Kidney capillary endothelial cell (primary cell): ENCODE measurements at regions not wholly inside any gene's neighbourhood (a gene's known extent, or its start where the extent isn't known, plus 50 kb on each side); places are given as distances from the start of the nearest gene placed in this dataset.

ENCODE experiments used
- DNase-seq: peaks from one replicate; pipeline ENCODE4 v3.0.0-alpha.2; 2018; ENCODE audit warnings: low spot score

GRCh38 chr12:90398285-90398836 lies 556.6 kb downstream of the CCER1 start:
- DNase-seq = no peak

DNA sequence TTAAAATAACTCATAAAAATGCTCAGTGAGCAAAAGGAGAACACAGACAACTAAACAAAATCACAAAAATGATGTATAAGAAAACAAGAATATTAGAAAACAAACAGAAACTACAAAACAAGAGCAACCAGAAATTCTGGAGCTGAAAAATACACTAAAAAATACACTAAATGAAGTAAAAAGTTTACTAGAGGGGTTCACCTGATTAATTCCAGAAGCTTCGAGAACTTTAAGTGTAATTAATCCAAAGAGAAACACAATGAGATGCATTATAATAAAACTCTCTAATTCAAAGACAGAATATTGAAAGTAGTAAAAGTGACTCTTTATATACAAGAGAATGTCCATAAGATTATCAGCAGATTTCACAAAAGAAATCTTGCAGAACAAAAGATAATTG lies 558.4 kb downstream of the CCER1 start:
- no peak for DNase-seq

GRCh38 chr12:90393652-90394051 lies 561.3 kb downstream of the CCER1 start:
- DNase-seq = no peak

GRCh38 chr12:90393089-90393488 lies 561.9 kb downstream of the CCER1 start:
- DNase-seq = no peak

DNA sequence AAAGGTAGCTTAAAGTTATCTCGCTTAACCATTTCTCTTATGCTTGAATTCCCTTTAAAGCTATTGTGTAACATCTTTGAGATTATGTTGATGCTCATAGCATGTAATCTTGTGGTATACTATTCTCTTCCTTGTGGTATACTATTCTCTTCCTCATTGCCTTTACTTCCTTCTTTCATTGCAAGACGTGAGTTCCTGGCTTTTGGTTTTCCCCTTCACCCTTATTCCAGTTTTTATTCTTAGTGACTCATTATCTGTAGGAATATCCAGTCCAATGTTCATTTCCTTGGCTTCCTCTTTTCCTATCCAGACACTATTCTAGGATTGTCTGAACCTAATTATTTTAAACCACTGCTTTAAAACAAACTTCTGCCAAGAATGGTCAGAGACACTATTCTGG lies 564.0 kb downstream of the CCER1 start:
- DNase-seq = no peak

- no peak for DNase-seq
Measured at GRCh38 chr12:90368081-90368480, 586.9 kb downstream of the CCER1 start.

DNA sequence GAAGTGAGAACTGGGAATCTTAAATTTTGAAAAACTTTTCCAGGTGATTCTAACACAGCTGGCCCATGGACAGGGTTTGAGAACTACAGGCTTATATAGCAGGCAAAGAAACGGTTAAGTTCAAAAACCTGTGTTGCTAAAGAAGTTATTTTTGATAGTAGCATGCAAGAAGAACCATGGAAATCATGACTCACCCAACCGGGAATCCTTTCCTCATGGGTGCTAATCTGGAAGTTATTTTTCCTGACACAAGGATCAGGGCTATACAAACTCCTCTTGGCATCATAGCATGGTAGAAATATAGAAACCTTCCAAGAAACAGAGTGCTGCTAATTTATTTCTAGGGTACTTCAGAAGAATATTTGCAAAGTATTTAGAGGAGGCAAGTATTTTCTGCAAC lies 588.7 kb downstream of the CCER1 start:
- peak; percentile 6 for DNase-seq

- DNase-seq = no peak
Measured at GRCh38 chr12:90360300-90360699, 594.7 kb downstream of the CCER1 start.

GRCh38 chr12:90355711-90356355 lies 599.1 kb downstream of the CCER1 start:
- no peak for DNase-seq

- no peak for DNase-seq
Measured at GRCh38 chr12:90343966-90344365, 611.0 kb downstream of the CCER1 start.

DNA sequence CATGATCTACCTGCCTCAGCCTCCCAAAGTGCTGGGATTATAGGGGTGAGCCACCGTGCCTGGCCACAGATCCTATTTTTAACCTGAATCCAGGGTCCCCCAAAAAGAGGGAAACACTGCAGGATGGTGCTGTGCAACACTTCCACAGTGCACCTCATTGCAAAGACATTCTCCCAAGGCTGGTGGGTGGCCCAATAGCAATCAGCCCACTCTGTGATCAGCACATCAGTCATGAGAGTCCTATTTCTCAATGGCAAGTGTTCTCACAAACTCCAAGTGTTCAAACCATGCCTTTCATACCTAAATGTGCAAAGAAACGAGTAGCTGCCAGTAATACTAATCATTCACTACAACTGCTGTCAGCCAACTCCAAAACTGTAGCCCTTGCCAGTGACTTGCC lies 612.9 kb downstream of the CCER1 start:
- DNase-seq = no peak

- no peak for DNase-seq
Measured at GRCh38 chr12:90339837-90340236, 615.1 kb downstream of the CCER1 start.

DNA sequence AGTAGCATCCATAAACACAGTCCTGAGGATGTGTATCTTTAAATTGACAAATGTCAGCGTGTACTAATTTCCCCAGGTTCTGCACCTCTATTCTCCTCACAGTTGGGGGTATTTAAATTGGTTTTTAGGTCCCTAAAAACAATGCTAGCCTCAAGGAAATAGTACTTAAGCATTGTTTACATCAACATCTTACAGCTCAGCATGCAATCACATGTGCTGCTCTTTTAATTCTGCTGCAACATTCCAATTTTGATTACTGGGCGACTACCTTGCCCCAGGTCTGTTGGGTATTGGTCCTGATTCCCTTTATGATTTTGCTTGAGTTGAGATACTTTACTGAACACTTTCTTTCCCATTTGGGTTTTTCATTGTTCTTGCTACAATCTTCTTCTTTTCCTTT lies 616.6 kb downstream of the CCER1 start:
- no peak for DNase-seq

DNA sequence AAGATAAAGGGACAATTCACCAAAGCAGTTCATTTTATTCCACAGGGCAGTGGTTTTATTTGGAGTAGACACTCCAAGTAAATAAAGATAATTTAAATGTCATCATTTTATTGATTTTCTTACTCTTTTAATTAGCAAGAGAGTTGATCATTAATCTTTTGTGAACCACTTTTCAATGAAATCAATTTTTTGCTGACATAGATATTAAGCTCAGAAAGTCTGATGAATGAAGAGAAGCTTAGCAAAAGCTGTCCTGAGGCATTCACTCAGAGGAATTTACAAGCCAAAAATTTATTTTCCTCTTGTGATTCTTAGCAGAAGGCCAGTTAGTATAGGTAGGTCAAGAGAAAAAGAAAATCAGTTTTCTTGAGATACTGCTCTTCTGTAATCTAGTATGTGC lies 618.0 kb downstream of the CCER1 start:
- DNase-seq = no peak

GRCh38 chr12:90335566-90335965 lies 619.4 kb downstream of the CCER1 start:
- DNase-seq = no peak

DNA sequence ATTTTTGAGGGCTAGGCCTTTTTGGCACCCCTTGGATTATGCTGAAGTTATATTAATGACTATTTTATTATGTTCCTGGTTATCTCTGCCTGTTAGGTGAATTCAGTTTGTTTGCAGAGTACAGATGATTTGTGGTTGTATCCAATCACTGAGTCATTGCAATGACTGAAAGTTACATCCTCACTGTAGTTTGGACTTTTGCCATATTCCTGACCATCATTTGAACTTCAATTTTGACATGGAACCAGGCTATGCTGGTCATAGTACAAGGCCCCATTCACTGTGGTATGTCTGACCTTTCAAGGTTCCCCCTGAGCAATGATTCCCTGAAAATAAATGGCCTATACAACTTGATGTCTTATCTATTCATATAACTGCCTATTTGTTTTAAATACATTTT lies 621.0 kb downstream of the CCER1 start:
- peak; percentile 60 for DNase-seq

DNA sequence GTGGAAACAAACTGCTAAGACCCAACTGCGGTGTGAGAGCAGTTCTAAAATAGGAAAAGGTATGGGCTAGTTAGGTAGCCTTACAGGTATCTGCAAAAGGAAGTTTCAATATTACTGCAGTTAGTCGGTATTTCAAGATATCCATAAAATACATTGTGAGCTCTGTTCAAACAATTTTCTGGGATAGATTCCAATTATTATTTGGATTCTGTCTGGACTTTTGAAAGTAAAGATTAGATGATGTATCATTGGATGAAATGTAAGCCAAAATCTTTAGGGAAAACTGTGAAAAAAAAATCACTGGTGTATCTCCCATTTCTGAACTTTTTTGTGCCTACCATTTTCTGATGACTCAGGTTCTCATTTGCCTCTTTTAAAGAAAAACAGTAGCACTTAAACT lies 621.6 kb downstream of the CCER1 start:
- DNase-seq = no peak

- no peak for DNase-seq
Measured at GRCh38 chr12:90331821-90332220, 623.2 kb downstream of the CCER1 start.

- peak; percentile 75 for DNase-seq
Measured at GRCh38 chr12:90331262-90331661, 622.6 kb upstream of the ATP2B1 start.

- DNase-seq = peak; percentile 79
Measured at GRCh38 chr12:90327793-90328743, 619.4 kb upstream of the ATP2B1 start.

DNA sequence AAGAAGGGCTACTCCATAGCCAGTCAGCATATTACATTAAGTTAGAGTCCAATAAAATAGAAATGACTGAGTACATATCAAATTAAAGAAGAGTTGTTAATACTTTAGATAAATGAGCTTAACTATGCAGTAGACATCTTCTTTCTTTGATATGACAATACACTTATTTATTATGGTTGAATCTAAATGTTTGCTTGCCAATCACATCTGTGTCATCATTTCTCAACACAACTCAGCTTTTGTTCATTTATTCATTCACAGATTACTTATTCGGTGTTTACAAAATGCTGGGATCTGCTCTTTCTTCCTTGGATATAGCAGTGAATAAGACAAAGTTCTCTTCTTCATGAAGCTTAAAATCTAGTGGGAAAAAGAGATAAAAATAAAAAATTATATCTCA lies 614.6 kb upstream of the ATP2B1 start:
- no peak for DNase-seq

- DNase-seq = no peak
Measured at GRCh38 chr12:90322006-90322405, 613.4 kb upstream of the ATP2B1 start.

DNA sequence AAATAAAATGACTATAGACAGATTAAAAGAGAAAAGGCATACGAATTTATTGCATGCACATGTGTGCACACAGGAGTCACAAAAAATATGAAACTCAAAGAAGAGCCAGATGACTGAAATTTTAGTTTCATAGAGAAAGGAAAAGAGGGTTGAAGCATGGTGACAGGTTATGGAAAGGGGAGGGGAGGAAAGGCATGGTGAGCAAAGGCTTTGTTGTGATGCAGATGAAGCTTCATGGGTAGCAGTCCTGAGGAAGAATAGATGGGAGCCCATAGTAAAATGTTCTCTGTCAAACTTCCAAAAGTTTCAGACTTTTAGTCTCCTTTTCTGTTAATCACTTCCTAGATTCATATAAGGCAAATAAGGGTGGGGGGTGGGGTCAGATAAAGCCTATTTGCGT lies 612.7 kb upstream of the ATP2B1 start:
- DNase-seq = no peak
